GM19372 (cell line): ENCODE measurements at regions not wholly inside any gene's neighbourhood (a gene's known extent, or its start where the extent isn't known, plus 50 kb on each side); places are given as distances from the start of the nearest gene placed in this dataset.

Source experiments
- ATAC-seq: cut with Tn5 transposase; IDR thresholded peaks from one replicate; pipeline ENCODE4 v1.9.1; 2021; ENCODE audit warnings: mild to moderate bottlenecking, low read depth, moderate library complexity; ENCODE audit not compliant: unreplicated experiment

- no peak for ATAC-seq
Observed at GRCh38 chr10:105700218-105700617, 1059.1 kb downstream of the SORCS3 start.

- ATAC-seq = no peak
Observed at GRCh38 chr10:105699504-105699903, 1058.4 kb downstream of the SORCS3 start.

GRCh38 chr10:105698592-105698991 lies 1057.5 kb downstream of the SORCS3 start:
- no peak for ATAC-seq

- ATAC-seq = no peak
Observed at GRCh38 chr10:105697290-105697780, 1056.2 kb downstream of the SORCS3 start.

- ATAC-seq = no peak
Observed at GRCh38 chr10:105691811-105692210, 1050.7 kb downstream of the SORCS3 start.

- ATAC-seq = no peak
Observed at GRCh38 chr10:105682911-105683310, 1041.8 kb downstream of the SORCS3 start.

GRCh38 chr10:105681051-105681450 lies 1040.0 kb downstream of the SORCS3 start:
- ATAC-seq = no peak

- no peak for ATAC-seq
Observed at GRCh38 chr10:105679781-105680180, 1038.7 kb downstream of the SORCS3 start.

GRCh38 chr10:105675333-105675732 lies 1034.2 kb downstream of the SORCS3 start:
- no peak for ATAC-seq

- ATAC-seq = no peak
Observed at GRCh38 chr10:105674448-105674847, 1033.4 kb downstream of the SORCS3 start.

- ATAC-seq = no peak
Observed at GRCh38 chr10:105658696-105659095, 1017.6 kb downstream of the SORCS3 start.

GRCh38 chr10:105656856-105657255 lies 1015.8 kb downstream of the SORCS3 start:
- no peak for ATAC-seq

- ATAC-seq = no peak
Observed at GRCh38 chr10:105650306-105650705, 1009.2 kb downstream of the SORCS3 start.

GRCh38 chr10:105647354-105647753 lies 1006.3 kb downstream of the SORCS3 start:
- ATAC-seq = no peak

- ATAC-seq = no peak
Observed at GRCh38 chr10:105644978-105645377, 1003.9 kb downstream of the SORCS3 start.

- no peak for ATAC-seq
Observed at GRCh38 chr10:105644559-105644958, 1003.5 kb downstream of the SORCS3 start.

GRCh38 chr10:105644091-105644490 lies 1003.0 kb downstream of the SORCS3 start:
- ATAC-seq = no peak

GRCh38 chr10:105643660-105644059 lies 1002.6 kb downstream of the SORCS3 start:
- no peak for ATAC-seq

GRCh38 chr10:105634281-105634680 lies 993.2 kb downstream of the SORCS3 start:
- ATAC-seq = no peak

GRCh38 chr10:105615715-105616365 lies 974.8 kb downstream of the SORCS3 start:
- no peak for ATAC-seq

- no peak for ATAC-seq
Observed at GRCh38 chr10:105611244-105611798, 970.2 kb downstream of the SORCS3 start.

GRCh38 chr10:105609451-105609850 lies 968.4 kb downstream of the SORCS3 start:
- ATAC-seq = no peak
